HG03108 (cell line): ENCODE measurements at regions not wholly inside any gene's neighbourhood (a gene's known extent, or its start where the extent isn't known, plus 50 kb on each side); places are given as distances from the start of the nearest gene placed in this dataset.

Experiments
- ATAC-seq: cut with Tn5 transposase; IDR thresholded peaks from one replicate; pipeline ENCODE4 v1.9.1; 2021; ENCODE audit warnings: moderate library complexity; ENCODE audit not compliant: unreplicated experiment

GRCh38 chr3:26345613-26346012 lies 277.0 kb upstream of the LRRC3B start:
- ATAC-seq, result no peak

- no peak for ATAC-seq
Measured at GRCh38 chr3:26346497-26346896, 276.1 kb upstream of the LRRC3B start.

GRCh38 chr3:26347150-26347549 lies 275.4 kb upstream of the LRRC3B start:
- no peak for ATAC-seq

- no peak for ATAC-seq
Measured at GRCh38 chr3:26350853-26351252, 271.7 kb upstream of the LRRC3B start.

- no peak for ATAC-seq
Measured at GRCh38 chr3:26353097-26353496, 269.5 kb upstream of the LRRC3B start.

GRCh38 chr3:26358405-26358804 lies 264.2 kb upstream of the LRRC3B start:
- ATAC-seq, result no peak

GRCh38 chr3:26365706-26366105 lies 256.9 kb upstream of the LRRC3B start:
- no peak for ATAC-seq

- no peak for ATAC-seq
Measured at GRCh38 chr3:26368312-26368711, 254.3 kb upstream of the LRRC3B start.

GRCh38 chr3:26369133-26369532 lies 253.4 kb upstream of the LRRC3B start:
- ATAC-seq, result no peak

GRCh38 chr3:26375843-26376530 lies 246.6 kb upstream of the LRRC3B start:
- ATAC-seq, result no peak

GRCh38 chr3:26381411-26381810 lies 241.2 kb upstream of the LRRC3B start:
- no peak for ATAC-seq

GRCh38 chr3:26406636-26407035 lies 215.9 kb upstream of the LRRC3B start:
- ATAC-seq, result no peak

- ATAC-seq, result no peak
Measured at GRCh38 chr3:26418553-26418952, 204.0 kb upstream of the LRRC3B start.

GRCh38 chr3:26422415-26422814 lies 200.2 kb upstream of the LRRC3B start:
- ATAC-seq, result no peak

- no peak for ATAC-seq
Measured at GRCh38 chr3:26425076-26425475, 197.5 kb upstream of the LRRC3B start.

- no peak for ATAC-seq
Measured at GRCh38 chr3:26428992-26429391, 193.6 kb upstream of the LRRC3B start.

- no peak for ATAC-seq
Measured at GRCh38 chr3:26437678-26438077, 184.9 kb upstream of the LRRC3B start.

- no peak for ATAC-seq
Measured at GRCh38 chr3:26438325-26438940, 184.1 kb upstream of the LRRC3B start.

- no peak for ATAC-seq
Measured at GRCh38 chr3:26438981-26439884, 183.3 kb upstream of the LRRC3B start.

GRCh38 chr3:26449996-26450395 lies 172.6 kb upstream of the LRRC3B start:
- ATAC-seq, result no peak

GRCh38 chr3:26452363-26452762 lies 170.2 kb upstream of the LRRC3B start:
- no peak for ATAC-seq

GRCh38 chr3:26460985-26461384 lies 161.6 kb upstream of the LRRC3B start:
- ATAC-seq, result no peak
